ENCODE measurements at regions not wholly inside any gene's neighbourhood (a gene's known extent, or its start where the extent isn't known, plus 50 kb on each side); places are given as distances from the start of the nearest gene placed in this dataset.

DNA sequence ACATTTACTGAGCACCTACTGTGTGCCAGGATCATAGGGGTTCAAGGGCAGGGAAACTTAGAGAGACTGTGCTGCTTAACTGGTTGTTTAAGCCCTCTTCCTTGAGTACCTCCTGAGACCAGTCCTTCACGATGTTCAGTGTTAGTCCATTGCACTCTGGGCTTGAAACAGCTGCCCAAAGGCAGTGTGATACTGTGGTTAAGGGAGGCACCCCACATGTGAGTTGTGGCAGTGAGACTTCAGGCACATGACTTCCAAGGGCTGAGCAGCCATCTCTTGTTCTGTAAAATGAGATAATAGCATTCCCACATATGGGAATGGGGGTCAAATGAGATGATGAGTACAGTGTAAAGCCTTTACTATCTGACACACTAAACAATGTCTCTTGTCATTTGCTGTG, 75.1 kb downstream of the LINGO1 start:
- DNase-seq (ENCODE audit: low read depth in 2 of 2): no peak

DNA sequence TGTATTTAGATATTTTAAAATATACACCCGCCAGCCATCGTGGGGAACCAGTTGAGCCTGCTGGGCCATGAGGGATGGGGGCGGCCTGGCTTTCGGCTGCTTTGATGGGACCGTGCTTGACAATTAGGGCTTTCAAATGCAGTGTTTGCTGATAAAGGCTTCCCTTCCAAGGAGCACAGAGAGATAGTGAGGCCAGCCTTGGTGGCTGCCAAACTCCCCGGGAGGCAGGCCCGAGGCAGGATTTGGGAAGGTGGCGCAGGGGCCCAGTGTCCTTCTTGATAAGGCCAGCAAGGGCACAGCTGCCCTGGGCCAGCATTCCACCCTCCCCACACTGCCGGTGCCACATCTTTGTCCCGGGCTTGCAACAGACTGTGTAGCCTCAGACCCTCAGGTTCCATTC, 75.6 kb downstream of the LINGO1 start:
- no peak for DNase-seq (ENCODE audit: low read depth in 2 of 2)

DNA sequence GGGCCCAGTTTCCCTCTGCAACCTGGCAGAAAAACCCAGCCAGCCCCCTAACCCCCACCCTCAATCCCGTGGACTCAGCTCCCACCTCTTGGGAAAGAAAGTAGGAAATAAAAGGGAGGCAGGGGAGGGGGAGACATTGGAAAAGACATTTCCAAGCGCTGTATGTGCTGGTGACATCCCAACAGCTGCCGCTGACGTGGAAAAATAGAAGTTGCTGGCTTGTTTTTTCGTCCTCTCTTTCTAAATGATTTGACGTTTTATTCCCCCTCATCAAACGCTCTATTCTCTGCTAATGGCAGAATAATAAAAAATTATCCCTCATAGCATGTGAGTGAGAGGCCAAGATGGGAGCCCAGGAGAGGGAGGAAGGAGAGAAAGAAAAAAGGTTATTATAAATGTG, 76.1 kb downstream of the LINGO1 start:
- no peak for DNase-seq (ENCODE audit: low read depth in 2 of 2)

GRCh38 chr15:77555232-77555631, 77.5 kb downstream of the LINGO1 start:
- no peak for DNase-seq (ENCODE audit: low read depth in 2 of 2)

DNA sequence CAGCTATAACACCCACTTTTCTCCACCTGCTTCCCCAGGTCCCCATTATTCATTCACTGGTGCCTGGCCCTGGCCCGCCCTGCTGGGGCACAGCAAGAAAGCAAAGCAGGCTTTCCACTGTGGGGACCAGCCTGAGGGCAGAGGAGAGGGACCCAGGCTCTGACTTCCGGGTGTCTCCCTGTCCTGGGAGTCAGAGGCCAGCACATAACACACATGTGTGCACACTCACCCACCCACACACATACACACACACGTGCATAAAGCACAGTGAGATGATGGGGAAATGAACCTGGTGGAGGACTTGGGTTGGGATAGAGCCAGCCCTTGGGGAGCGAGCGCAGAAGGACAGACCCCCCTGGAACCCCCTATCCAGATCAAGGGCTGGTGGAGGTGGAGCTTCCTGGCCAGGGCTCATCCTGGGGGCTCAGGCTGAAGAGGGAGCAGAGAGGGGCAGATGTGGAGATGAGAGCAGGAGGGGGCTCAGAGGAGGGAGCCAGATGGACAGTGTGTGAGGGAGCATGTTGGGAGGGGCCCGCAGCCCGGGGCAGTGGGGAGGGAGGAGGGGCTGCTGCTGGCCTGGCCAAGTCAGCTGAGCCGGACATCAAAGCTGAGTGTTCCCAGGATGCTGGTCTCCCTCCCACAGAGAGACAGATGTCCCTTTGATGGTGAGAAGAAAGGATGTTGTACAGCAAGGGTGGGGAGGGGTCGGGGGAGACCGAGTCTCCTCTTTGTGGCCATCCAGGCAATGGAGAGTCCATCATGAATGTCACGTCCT, 78.2 kb downstream of the LINGO1 start:
- DNase-seq (ENCODE audit: low read depth in 2 of 2): no peak

- DNase-seq (ENCODE audit: low read depth in 2 of 2): no peak
These were observed 79.0 kb downstream of the LINGO1 start for GRCh38 chr15:77553695-77554094.

GRCh38 chr15:77553257-77553656, 79.5 kb downstream of the LINGO1 start:
- no peak for DNase-seq (ENCODE audit: low read depth in 2 of 2)

GRCh38 chr15:77552066-77552465, 80.6 kb downstream of the LINGO1 start:
- DNase-seq (ENCODE audit: low read depth in 2 of 2): no peak

DNA sequence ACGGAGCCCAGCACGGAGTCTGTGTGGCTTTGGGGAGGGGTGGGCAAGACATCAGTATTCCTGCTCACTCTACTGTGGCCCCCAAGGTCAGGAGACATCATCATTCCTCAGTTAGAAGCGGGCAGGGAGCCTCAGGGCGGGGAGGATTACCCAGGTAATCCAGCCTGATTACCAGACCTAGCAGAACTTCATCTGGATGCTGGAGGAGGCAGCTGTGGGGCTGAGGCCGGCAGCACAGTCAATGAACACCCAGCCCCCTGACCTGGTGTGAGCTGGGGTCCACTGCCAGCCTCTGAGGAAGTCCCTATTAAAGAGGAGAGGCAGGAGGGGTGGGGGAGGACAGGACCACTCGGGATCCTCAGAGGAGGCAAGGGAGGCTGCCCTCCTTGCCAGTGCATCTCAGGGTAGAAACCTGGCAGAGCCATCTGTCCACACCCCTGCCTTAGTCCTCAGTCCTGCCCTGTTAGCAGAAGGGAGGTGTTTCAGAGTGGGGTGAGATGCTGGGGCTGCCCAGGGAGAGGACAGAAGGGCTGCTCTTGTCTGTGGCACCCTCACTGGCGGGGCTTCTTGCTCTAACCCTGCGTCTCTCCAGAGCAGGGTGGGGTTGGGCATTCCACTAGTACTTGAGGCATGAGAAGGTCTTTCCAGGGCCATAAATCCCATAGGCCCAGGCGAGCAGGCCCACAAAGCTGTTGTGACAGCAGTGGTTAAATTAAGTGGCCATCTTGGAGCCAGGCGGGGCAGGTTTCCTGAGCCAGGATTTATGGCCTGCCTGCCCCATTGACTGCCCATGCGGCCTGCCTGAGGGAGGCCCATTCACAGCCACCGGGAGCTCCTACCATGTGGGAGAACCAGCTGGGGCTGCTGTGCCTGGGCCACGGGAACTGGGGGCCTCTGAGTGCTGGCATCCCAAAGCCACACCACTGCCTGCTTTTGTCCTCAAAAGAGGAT, 82.1 kb downstream of the LINGO1 start:
- no peak for DNase-seq (ENCODE audit: low read depth in 2 of 2)

DNA sequence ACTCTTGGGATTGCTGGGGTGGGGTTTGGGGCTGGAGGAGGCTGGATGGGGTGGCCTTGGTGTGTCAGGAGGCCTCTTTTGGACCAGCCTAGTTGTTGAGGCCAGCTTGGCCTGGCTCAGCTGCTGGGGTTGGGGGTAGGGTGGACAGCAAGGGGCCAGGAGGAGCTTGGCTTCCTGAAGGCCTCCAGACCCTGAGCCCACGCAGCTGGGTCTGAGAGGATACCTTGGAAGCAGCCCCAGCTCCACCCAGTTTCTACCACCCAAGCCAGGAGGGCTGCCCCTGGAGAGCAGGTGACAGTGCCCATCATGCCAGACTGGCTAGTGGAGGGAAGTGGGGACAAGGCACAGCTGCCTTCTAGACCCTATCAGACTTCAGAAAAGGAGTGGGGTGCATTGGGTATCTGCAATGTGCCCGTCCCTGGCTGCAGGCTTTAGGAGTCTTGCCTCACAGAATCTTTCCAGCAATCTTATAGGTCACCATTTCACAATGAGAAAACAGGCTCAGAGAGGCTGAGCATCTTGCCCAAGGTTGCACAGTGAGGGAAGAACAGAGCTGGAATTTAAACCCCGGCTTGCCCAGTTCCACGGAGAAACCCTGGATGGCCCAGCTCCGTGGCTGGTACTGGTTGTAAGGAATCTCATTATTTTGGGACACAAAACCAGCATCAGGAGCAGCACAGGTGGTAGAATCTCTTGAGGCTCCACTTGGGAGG, 83.0 kb downstream of the LINGO1 start:
- no peak for DNase-seq (ENCODE audit: low read depth in 2 of 2)

DNA sequence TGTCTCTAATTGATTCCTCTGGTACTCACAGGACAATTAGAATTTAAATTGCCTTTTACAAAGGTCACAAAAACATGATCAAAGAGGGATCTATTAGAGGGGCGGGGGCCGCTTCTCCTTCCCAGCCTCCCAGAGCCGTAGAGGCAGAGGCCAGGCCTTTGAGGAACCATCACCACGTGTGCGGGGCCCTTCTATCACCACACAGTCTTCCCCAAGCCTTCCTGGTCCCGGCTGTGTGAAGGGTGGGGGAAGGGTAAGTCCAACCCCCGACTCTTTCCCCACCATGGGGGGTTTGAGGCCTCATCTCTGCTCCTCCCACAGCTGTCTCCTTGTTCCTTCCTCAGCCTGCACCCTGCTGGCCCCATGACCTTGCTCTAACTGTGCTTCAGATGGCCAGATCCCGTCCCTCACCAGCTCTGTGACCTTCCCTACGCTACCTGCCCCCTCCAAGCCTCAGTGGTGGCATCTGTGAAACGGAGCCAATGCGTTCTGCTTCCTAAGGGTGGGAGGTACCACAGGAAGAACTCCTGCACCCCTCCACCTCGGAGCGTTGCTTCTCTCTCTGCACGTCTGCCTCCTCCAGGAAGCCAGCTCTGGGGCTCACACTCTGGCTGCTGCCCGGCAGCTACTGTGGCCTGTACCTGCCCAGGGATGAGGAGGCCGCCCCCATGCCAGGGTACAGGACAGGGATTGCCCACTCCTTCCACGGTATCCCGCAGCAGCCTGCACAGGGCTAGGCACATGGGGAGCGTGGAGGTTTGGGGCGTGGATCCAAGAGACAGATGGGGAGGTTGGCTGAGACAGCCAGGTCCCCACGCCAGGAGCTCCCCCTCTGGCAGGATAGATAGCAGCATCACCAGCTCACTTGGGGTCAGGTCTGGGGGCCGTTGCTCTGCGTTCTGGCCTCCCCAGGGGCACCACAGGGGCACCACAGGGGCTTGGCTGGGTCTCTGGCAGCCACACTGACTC, 83.8 kb downstream of the LINGO1 start:
- DNase-seq (ENCODE audit: low read depth in 2 of 2): no peak

DNA sequence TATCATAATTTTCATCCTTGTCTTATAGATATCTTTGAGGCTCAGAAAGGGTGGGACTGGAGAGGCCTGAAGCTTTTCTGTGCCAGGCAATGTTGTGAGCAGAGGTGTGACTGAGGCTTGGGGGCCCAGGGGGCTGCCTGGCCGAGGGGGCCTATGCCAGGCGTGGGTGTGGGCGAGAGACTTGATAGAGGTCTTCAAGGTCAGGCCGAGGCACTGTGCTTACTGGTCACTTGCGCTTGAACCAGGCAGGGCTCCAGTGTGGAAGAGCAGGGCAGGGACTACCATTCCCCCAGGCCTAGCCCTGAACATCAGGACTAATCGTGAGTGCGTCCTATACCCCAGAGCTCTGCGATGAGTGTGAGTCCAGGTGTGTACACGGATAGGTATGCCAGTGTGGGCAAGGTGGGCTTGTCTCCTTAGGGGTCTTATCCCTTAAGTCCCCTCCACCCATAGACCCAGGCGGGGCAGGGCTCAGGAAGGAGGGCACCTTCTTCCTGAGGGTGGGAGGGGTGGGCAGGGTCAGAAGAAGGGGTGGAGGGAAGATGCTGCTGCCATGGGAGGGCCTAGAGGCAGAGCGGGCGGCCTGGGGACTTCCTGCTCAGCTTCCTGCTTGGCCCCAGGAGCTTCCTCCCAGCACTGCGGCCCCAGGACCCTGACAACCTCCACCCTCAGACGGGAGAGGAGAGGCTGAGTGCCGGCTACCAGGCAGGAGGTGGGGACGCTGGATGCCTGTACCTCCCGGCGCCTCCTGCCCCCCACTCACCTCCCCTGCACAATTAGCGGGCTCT, 84.7 kb downstream of the LINGO1 start:
- no peak for DNase-seq (ENCODE audit: low read depth in 2 of 2)

DNA sequence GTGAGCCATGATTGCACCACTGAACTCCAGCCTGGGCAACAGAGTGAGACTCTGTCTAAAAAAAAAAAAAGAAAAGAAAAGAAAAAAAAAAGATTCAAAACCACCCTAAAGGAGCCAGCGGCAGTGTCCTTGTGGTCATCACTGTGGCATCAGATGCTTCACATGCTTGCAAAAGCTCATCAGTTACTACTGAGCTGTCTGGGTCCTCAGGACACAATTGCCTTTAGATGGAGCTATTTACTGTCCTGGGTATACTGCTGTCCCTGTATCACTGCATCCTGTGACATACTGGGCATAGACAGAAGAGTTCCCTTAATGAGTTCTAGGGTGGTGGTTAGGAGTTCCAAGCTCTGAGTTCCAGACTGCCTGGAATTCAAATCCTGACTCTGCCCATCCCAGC, 85.8 kb downstream of the LINGO1 start:
- no peak for DNase-seq (ENCODE audit: low read depth in 2 of 2)

GRCh38 chr15:77546050-77546501, 86.6 kb downstream of the LINGO1 start:
- peak in 1 of 2 donors; percentile 49 for DNase-seq (ENCODE audit: low read depth in 2 of 2)

DNA sequence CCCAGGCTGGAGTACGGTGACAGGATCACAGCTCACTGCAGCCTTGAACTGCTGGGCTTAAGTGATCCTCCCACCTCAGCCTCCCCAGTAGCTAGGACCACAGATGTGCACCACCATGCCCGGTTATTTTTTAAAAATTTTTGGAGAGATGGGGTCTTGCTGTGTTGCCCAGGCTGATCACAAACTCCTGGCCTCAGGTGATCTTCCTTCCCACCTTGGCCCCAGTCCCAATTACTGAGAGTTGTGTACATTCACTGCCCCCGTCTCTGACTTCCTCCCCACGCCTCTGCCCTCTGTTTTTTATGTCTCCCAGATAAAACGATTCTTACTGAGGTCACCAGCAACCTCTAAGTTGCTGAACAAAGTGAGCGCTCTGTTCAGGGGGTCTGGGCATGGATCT, 87.7 kb downstream of the LINGO1 start:
- DNase-seq (ENCODE audit: low read depth in 2 of 2): no peak

DNA sequence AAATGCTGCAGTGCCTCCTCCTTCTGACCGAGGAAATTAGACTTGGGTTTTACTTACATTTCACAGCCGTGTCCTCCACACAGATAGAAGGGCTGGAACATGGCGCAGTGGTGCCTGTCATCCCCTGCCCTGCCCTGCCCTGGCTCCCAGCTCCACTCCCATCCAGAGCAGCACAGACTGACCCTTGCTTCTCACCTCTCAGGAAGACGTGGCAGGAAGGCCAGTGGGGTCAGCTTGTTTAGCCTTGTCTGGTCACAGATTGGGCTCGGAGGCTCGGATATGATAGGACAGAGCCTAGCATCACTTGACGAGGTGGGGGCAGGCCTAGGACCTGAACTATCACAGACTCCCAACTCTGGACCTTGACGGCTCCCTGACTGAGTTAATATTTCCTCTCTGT, 88.5 kb downstream of the LINGO1 start:
- DNase-seq (ENCODE audit: low read depth in 2 of 2): no peak

DNA sequence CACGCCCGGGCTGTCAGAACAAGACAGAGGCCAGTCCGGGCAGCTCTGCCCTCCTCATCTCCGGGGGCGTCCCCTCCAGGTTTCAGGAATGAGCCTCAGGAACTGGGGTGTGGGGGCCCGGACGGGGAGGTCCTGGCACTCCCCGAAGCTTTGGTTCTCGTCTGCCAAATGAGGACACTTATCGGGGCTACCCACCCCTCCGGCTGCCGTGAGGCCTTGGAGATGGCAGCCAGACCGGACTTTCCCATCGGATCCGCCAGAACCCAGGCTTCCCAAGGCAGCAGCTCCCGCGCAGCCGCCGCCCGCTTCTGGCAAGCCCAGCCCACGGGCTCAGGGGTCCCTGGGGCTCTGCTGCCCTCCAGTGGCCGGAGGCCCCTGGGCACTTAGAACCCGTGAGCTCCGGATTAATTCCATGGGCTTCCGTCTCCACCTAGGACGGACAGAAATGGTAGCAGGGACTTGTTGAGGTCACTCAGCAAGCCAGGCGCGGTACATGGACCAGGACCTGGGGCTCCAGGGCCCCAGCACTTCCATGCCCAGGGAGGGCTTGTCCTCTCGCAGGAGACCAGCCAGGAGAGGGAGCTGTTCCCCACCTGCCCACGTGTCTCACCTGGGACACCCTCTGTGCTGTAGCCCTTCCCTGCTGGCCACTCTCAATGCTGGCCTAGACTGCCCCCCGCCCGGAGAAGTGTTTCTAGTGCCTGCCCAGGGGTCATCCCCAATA, 89.4 kb downstream of the LINGO1 start:
- DNase-seq (ENCODE audit: low read depth in 2 of 2): peak; percentile 70 to 87

DNA sequence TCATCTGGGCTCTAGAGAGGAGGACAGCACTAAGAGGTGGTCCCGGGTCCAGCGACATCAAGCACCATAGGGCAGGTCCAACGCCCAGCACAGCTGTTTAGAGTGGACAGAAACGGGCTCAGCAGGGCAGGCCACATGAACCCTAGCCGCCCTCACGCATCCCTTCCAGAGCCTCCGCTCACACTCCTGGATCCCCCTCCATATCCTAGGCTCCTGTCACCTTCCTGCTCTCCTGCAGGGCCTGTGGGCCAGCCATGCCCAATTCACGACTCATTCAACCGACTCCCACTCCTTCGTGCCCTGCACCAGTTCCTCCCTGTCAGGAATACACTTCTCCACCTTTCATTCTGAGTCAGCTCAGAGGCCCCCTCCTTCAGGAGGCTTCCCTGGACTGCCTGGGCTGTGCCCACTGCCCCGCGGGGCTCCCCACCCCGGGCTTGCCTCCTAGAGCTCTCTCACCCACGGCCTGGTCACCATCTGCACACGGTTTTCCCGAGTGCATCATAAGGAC, 90.2 kb downstream of the LINGO1 start:
- DNase-seq (ENCODE audit: low read depth in 2 of 2): peak in 1 of 2 donors; percentile 5
